Common myeloid progenitor, CD34-positive (primary cell): ENCODE measurements at regions not wholly inside any gene's neighbourhood (a gene's known extent, or its start where the extent isn't known, plus 50 kb on each side); places are given as distances from the start of the nearest gene placed in this dataset.

Experiments
- CTCF ChIA-PET: fragments of 350-600 bp; sonication (Branson Sonifier 250); formaldehyde crosslinking; loops from one replicate; lab custom pipeline; 2021; ENCODE audit warnings: antibody characterized with exemption; lab: Charles Lee
- POLR2A ChIA-PET: fragments of 350-600 bp; sonication (Branson Sonifier 250); formaldehyde crosslinking; loops from one replicate; lab custom pipeline; 2021; ENCODE audit warnings: antibody characterized with exemption; lab: Charles Lee
- DNase-seq, 3 donors: peaks; one replicate each; pipeline versions ENCODE4 v3.0.0 to v3.0.0-alpha.2; 2013
- H3K27ac ChIP-seq, 2 experiments: 1 replicate in 1 of 2; 2 replicates in 1 of 2; pipeline ENCODE4 v1.7.0; 2013; ENCODE audit warnings: inconsistent platforms in 2 of 2, low read length in 2 of 2, mild to moderate bottlenecking in 2 of 2, low read depth in 1 of 2, moderate library complexity in 1 of 2; ENCODE audit not compliant: severe bottlenecking in 2 of 2, insufficient read depth in 1 of 2, poor library complexity in 1 of 2
- H3K27me3 ChIP-seq, 5 experiments: replicated peaks in 2 of 5; 1 replicate in 3 of 5; 2 replicates in 2 of 5; pipeline versions ENCODE4 v1.6.1 to v1.7.0; 2013; ENCODE audit warnings: low read length in 4 of 5, mild to moderate bottlenecking in 2 of 5, moderate library complexity in 2 of 5, inconsistent platforms in 1 of 5; ENCODE audit not compliant: insufficient read depth in 5 of 5, control insufficient read depth in 4 of 5
- H3K36me3 ChIP-seq, 4 experiments: 1 replicate in 2 of 4; 2 replicates in 2 of 4; pipeline versions ENCODE4 v1.6.1 to v1.7.0; 2013; ENCODE audit warnings: low read length in 3 of 4, control low read depth in 1 of 4, mild to moderate bottlenecking in 1 of 4; ENCODE audit not compliant: control insufficient read depth in 4 of 4, insufficient read depth in 4 of 4
- H3K4me1 ChIP-seq, 4 experiments: 1 replicate in 3 of 4; 2 replicates in 1 of 4; pipeline versions ENCODE4 v1.6.1 to v1.7.1; 2013; ENCODE audit warnings: low read length in 3 of 4, mild to moderate bottlenecking in 3 of 4, control low read depth in 1 of 4, inconsistent platforms in 1 of 4, moderate library complexity in 1 of 4; ENCODE audit not compliant: control insufficient read depth in 4 of 4, insufficient read depth in 4 of 4; ENCODE audit errors: control extremely low read depth in 1 of 4
- H3K4me3 ChIP-seq, 7 experiments: 1 replicate in 4 of 7; 2 replicates in 3 of 7; pipeline versions ENCODE4 v1.5.1 to v1.7.0; 2013; ENCODE audit warnings: mild to moderate bottlenecking in 7 of 7, low read length in 6 of 7, moderate library complexity in 6 of 7, inconsistent platforms in 2 of 7, low read depth in 2 of 7, control low read depth in 1 of 7; ENCODE audit not compliant: insufficient read depth in 4 of 7, control insufficient read depth in 1 of 7; ENCODE audit errors: extremely low read depth in 1 of 7
- H3K9me3 ChIP-seq, 5 experiments: 1 replicate in 4 of 5; 2 replicates in 1 of 5; pipeline versions ENCODE4 v1.6.1 to v1.7.1; 2013; ENCODE audit warnings: low read length in 4 of 5, mild to moderate bottlenecking in 2 of 5, inconsistent platforms in 1 of 5, low read depth in 1 of 5, moderate library complexity in 1 of 5; ENCODE audit not compliant: control insufficient read depth in 4 of 5, insufficient read depth in 2 of 5; ENCODE audit errors: control extremely low read depth in 1 of 5
- WGBS: methylation state at CpG from one replicate; pipeline ENCODE4 v1.1.5; 2013; ENCODE audit not compliant: insufficient coverage; 5-methylcytosine and 5-hydroxymethylcytosine counted together

GRCh38 chr10:111199587-111199986, 122.8 kb downstream of the ADRA2A start:
- CTCF ChIA-PET = interaction anchor here (5.1 kb wide), 1 partner anchor 8 kb away, joined by 21 read pairs; no protein-coding TSS in a partner anchor
- no peaks in the 10 kb centered on the region for H3K27me3 ChIP-seq
- POLR2A ChIA-PET = no interaction called here
- H3K9me3 ChIP-seq = no peaks in the 10 kb centered on the region
- H3K4me3 ChIP-seq = no peak overlapping the region
- H3K27ac ChIP-seq = no peak overlapping the region
- 96% methylated on average over 3 of the region's 4 CpGs for WGBS
- no peaks in the 10 kb centered on the region for H3K36me3 ChIP-seq
- H3K4me1 ChIP-seq = no peaks in the 10 kb centered on the region
- DNase-seq = no peak

GRCh38 chr10:111200505-111201186, 123.8 kb downstream of the ADRA2A start:
- H3K4me1 ChIP-seq = no peaks in the 10 kb centered on the region
- ChIA-PET CTCF (interaction anchor here (1.2 to 13.5 kb wide), 2 partner anchors 11 to 127 kb away, joined by 3 to 237 read pairs; partner anchors contain the start of gene ADRA2A), POLR2A (no interaction called here)
- H3K9me3 ChIP-seq = no peaks in the 10 kb centered on the region
- H3K27ac ChIP-seq = no peak overlapping the region
- 94% methylated on average over 2 of the region's 3 CpGs for whole genome bisulfite sequencing
- no peak overlapping the region for H3K4me3 ChIP-seq
- no peak for DNase-seq
- H3K36me3 ChIP-seq = no peaks in the 10 kb centered on the region
- no peaks in the 10 kb centered on the region for H3K27me3 ChIP-seq

GRCh38 chr10:111203615-111204014, 126.8 kb downstream of the ADRA2A start:
- no CpG with 5 or more reads among the region's 2 CpGs for whole genome bisulfite sequencing
- Histone ChIP-seq H3K9me3 (no peaks in the 10 kb centered on the region), H3K36me3 (no peaks in the 10 kb centered on the region), H3K4me1 (no peaks in the 10 kb centered on the region), H3K4me3 (no peak overlapping the region), H3K27ac (no peak overlapping the region), H3K27me3 (no peaks in the 10 kb centered on the region)
- CTCF ChIA-PET = interaction anchor here (13.5 kb wide), 1 partner anchor 130 kb away, joined by 237 read pairs; the partner anchor contains the start of gene ADRA2A
- no peak for DNase-seq
- POLR2A ChIA-PET = interaction anchor here (1.0 kb wide), 1 partner anchor 126 kb away, joined by 3 read pairs; the partner anchor contains the start of gene ADRA2A

- Histone ChIP-seq H3K36me3 (no peaks in the 10 kb centered on the region), H3K4me3 (no peak overlapping the region), H3K4me1 (no peaks in the 10 kb centered on the region), H3K27me3 (peaks cover 0 to 8% (median 0%) of the 10 kb centered on the region in 5 experiments), H3K9me3 (no peaks in the 10 kb centered on the region), H3K27ac (no peak overlapping the region)
- CTCF ChIA-PET = interaction anchor here (1.0 to 13.5 kb wide), 2 partner anchors 115 to 131 kb away, joined by 3 to 237 read pairs; partner anchors contain the start of gene ADRA2A
- no peak for DNase-seq
- POLR2A ChIA-PET = interaction anchor here (1.0 kb wide), 1 partner anchor 128 kb away, joined by 3 read pairs; the partner anchor contains the start of gene ADRA2A
- WGBS = 93% methylated on average over 5 of the region's 5 CpGs
Observed at GRCh38 chr10:111204838-111205237, 128.0 kb downstream of the ADRA2A start.

- no peaks in the 10 kb centered on the region for H3K36me3 ChIP-seq
- H3K27ac ChIP-seq = no peak overlapping the region
- H3K27me3 ChIP-seq = peaks cover 0 to 15% (median 3%) of the 10 kb centered on the region in 5 experiments
- H3K4me1 ChIP-seq = no peaks in the 10 kb centered on the region
- H3K9me3 ChIP-seq = no peaks in the 10 kb centered on the region
- POLR2A ChIA-PET = interaction anchor here (1.0 kb wide), 1 partner anchor 134 kb away, joined by 4 read pairs; no protein-coding TSS in a partner anchor
- H3K4me3 ChIP-seq = no peak overlapping the region
- CTCF ChIA-PET = interaction anchor here (0.7 to 13.5 kb wide), 12 partner anchors 9 to 133 kb away, joined by 3 to 237 read pairs (median 4); partner anchors contain the start of gene ADRA2A
- peak in 1 of 3 donors; percentile 8 for DNase-seq
Observed at GRCh38 chr10:111206521-111206920, 129.7 kb downstream of the ADRA2A start.

GRCh38 chr10:111207500-111207899, 130.7 kb downstream of the ADRA2A start:
- no peak overlapping the region for H3K4me3 ChIP-seq
- no peak overlapping the region for H3K27ac ChIP-seq
- H3K36me3 ChIP-seq = no peaks in the 10 kb centered on the region
- no peaks in the 10 kb centered on the region for H3K9me3 ChIP-seq
- peak; percentile 77 to 87 (median 81) for DNase-seq
- H3K4me1 ChIP-seq = no peaks in the 10 kb centered on the region
- CTCF ChIA-PET = interaction anchor here (1.2 to 13.5 kb wide), 15 partner anchors 8 to 391 kb away, joined by 3 to 237 read pairs (median 4); partner anchors contain the start of gene ADRA2A
- 16% methylated on average over 5 of the region's 5 CpGs for WGBS
- POLR2A ChIA-PET = no interaction called here
- peaks cover 0 to 15% (median 3%) of the 10 kb centered on the region in 5 experiments for H3K27me3 ChIP-seq

- no peak overlapping the region for H3K4me3 ChIP-seq
- no peak for DNase-seq
- peaks cover 0 to 15% (median 3%) of the 10 kb centered on the region in 5 experiments for H3K27me3 ChIP-seq
- ChIA-PET POLR2A (no interaction called here), CTCF (interaction anchor here (2.7 to 13.5 kb wide), 4 partner anchors 12 to 135 kb away, joined by 7 to 237 read pairs (median 14); partner anchors contain the start of gene ADRA2A)
- no peak overlapping the region for H3K27ac ChIP-seq
- no peaks in the 10 kb centered on the region for H3K36me3 ChIP-seq
- whole genome bisulfite sequencing = 71% methylated on average over 2 of the region's 3 CpGs
- H3K9me3 ChIP-seq = peaks cover 0 to 3% (median 0%) of the 10 kb centered on the region in 5 experiments
- no peaks in the 10 kb centered on the region for H3K4me1 ChIP-seq
Observed at GRCh38 chr10:111208951-111209350, 132.1 kb downstream of the ADRA2A start.
